Trophoblast cell (in vitro differentiated cells and primary cell): ENCODE measurements at regions not wholly inside any gene's neighbourhood (a gene's known extent, or its start where the extent isn't known, plus 50 kb on each side); places are given as distances from the start of the nearest gene placed in this dataset.

ENCODE experiments used
- DNase-seq, 2 donors: peaks; one replicate each; pipeline ENCODE4 v3.0.0-alpha.2; 2016
- H2AFZ ChIP-seq: 2 replicates; pipeline ENCODE4 v1.6.1; 2013; ENCODE audit warnings: low read length, moderate library complexity, mild to moderate bottlenecking; ENCODE audit not compliant: insufficient read depth, poor library complexity
- H2AK5ac ChIP-seq: 2 replicates; pipeline ENCODE4 v1.6.1; 2013; ENCODE audit warnings: mild to moderate bottlenecking, low read length
- H2BK120ac ChIP-seq: 2 replicates; pipeline ENCODE4 v1.6.1; 2013; ENCODE audit warnings: low read length, mild to moderate bottlenecking, moderate library complexity; ENCODE audit not compliant: insufficient read depth, poor library complexity
- H2BK12ac ChIP-seq: 2 replicates; pipeline ENCODE4 v1.6.1; 2013; ENCODE audit warnings: mild to moderate bottlenecking, low read length, moderate library complexity
- H2BK5ac ChIP-seq: 2 replicates; pipeline ENCODE4 v1.6.1; 2013; ENCODE audit warnings: low read length, low read depth, moderate library complexity, mild to moderate bottlenecking; ENCODE audit not compliant: poor library complexity
- H3K14ac ChIP-seq: 2 replicates; pipeline ENCODE4 v1.6.1; 2013; ENCODE audit warnings: mild to moderate bottlenecking, low read length
- H3K18ac ChIP-seq: 2 replicates; pipeline ENCODE4 v1.6.1; 2013; ENCODE audit warnings: mild to moderate bottlenecking, low read length
- H3K23ac ChIP-seq: 2 replicates; pipeline ENCODE4 v1.6.1; 2013; ENCODE audit warnings: low read length
- H3K27ac ChIP-seq: 2 replicates; pipeline ENCODE4 v1.5.1; 2013; ENCODE audit warnings: low read depth, mild to moderate bottlenecking, inconsistent platforms, low read length, moderate library complexity
- H3K27me3 ChIP-seq: 2 replicates; pipeline ENCODE4 v1.6.1; 2013; ENCODE audit warnings: inconsistent platforms, mild to moderate bottlenecking, low read length, moderate library complexity; ENCODE audit not compliant: insufficient read depth
- H3K36me3 ChIP-seq, 2 experiments: 1 replicate in 1 of 2; 2 replicates in 1 of 2; pipeline ENCODE4 v1.6.1; 2013; ENCODE audit warnings: low read length in 2 of 2, mild to moderate bottlenecking in 2 of 2, moderate library complexity in 1 of 2; ENCODE audit not compliant: insufficient read depth in 2 of 2, control insufficient read depth in 1 of 2
- H3K4ac ChIP-seq: 2 replicates; pipeline ENCODE4 v1.6.1; 2013; ENCODE audit warnings: low read depth, mild to moderate bottlenecking, low read length, moderate library complexity
- H3K4me1 ChIP-seq, 2 experiments: 1 replicate in 1 of 2; 2 replicates in 1 of 2; pipeline ENCODE4 v1.6.1; 2013; ENCODE audit warnings: low read length in 2 of 2, mild to moderate bottlenecking in 2 of 2, moderate library complexity in 1 of 2; ENCODE audit not compliant: insufficient read depth in 2 of 2, control insufficient read depth in 1 of 2
- H3K4me2 ChIP-seq: 2 replicates; pipeline ENCODE4 v1.6.1; 2013; ENCODE audit warnings: inconsistent platforms, mild to moderate bottlenecking, low read length, moderate library complexity
- H3K4me3 ChIP-seq: 2 replicates; pipeline ENCODE4 v1.5.1; 2013; ENCODE audit warnings: mild to moderate bottlenecking, low read depth, low read length, inconsistent platforms
- H3K79me1 ChIP-seq: one replicate; pipeline ENCODE4 v1.6.1; 2013; ENCODE audit warnings: low read length
- H3K79me2 ChIP-seq: 2 replicates; pipeline ENCODE4 v1.6.1; 2013; ENCODE audit warnings: low read length, mild to moderate bottlenecking; ENCODE audit not compliant: control insufficient read depth, insufficient read depth, poor library complexity
- H3K9ac ChIP-seq: 2 replicates; pipeline ENCODE4 v1.6.1; 2013; ENCODE audit warnings: mild to moderate bottlenecking, low read length
- H3K9me3 ChIP-seq: 2 replicates; pipeline ENCODE4 v1.6.1; 2013; ENCODE audit warnings: low read depth, mild to moderate bottlenecking, control low read depth, inconsistent platforms, low read length; ENCODE audit not compliant: insufficient read depth
- H4K12ac ChIP-seq: 2 replicates; pipeline ENCODE4 v1.6.1; 2013; ENCODE audit warnings: low read depth, mild to moderate bottlenecking, low read length, moderate library complexity
- H4K8ac ChIP-seq: 2 replicates; pipeline ENCODE4 v1.6.1; 2013; ENCODE audit warnings: low read depth, mild to moderate bottlenecking, low read length, moderate library complexity
- H4K91ac ChIP-seq: one replicate; pipeline ENCODE4 v1.6.1; 2013; ENCODE audit warnings: low read depth, mild to moderate bottlenecking, low read length, moderate library complexity
- WGBS: extraction: QIAGEN DNeasy Blood & Tissue Kit; methylation state at CpG from one replicate; pipeline ENCODE4 v1.1.7; 2013; ENCODE audit warnings: missing lambda C conversion rate; ENCODE audit not compliant: insufficient read length, insufficient coverage; ENCODE audit errors: extremely low coverage; 5-methylcytosine and 5-hydroxymethylcytosine counted together

GRCh38 chr2:150690870-150691269, 203.4 kb upstream of the RND3 start:
- Histone ChIP-seq H2BK12ac (no peak overlapping the region), H3K9ac (no peak overlapping the region), H3K79me2 (no peaks in the 10 kb centered on the region), H4K12ac (no peak overlapping the region), H3K27ac (no peak overlapping the region), H3K4me3 (no peak overlapping the region), H2BK5ac (no peak overlapping the region), H2AFZ (no peak overlapping the region), H2AK5ac (no peak overlapping the region), H2BK120ac (no peak overlapping the region), H3K9me3 (peaks cover 2% of the 10 kb centered on the region), H3K18ac (no peak overlapping the region), H3K4ac (no peak overlapping the region), H3K4me1 (no peaks in the 10 kb centered on the region), H4K91ac (no peak overlapping the region), H3K27me3 (no peaks in the 10 kb centered on the region), H3K4me2 (no peak overlapping the region), H3K23ac (no peak overlapping the region), H3K14ac (no peak overlapping the region), H3K79me1 (no peaks in the 10 kb centered on the region), H4K8ac (no peak overlapping the region), H3K36me3 (no peaks in the 10 kb centered on the region)
- DNase-seq, result no peak
- no CpG with 5 or more reads among the region's 1 CpG for WGBS

DNA sequence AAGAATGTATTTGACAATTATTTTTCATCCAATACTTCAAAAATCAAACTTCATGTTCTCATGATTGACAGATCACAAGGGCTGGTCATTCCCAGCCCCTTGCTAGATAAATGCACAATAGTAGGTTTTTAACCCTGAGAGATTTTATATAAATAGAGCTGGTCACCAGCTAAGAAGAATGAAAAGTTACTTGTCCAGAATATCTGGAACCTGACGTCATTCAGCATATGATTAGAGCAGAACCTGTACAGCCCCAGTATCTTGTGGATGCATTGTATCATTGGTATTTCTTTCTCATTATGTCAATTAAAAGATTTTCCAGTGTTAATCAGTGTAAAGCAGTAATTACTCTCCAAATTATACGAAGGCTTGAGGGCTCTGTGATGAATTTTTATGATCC, 202.8 kb upstream of the RND3 start:
- no peak overlapping the region for H4K91ac ChIP-seq
- H2BK120ac ChIP-seq, result no peak overlapping the region
- no peak overlapping the region for H3K9ac ChIP-seq
- H4K12ac ChIP-seq, result no peak overlapping the region
- no peak overlapping the region for H2AFZ ChIP-seq
- H3K18ac ChIP-seq, result no peak overlapping the region
- no peak overlapping the region for H2BK5ac ChIP-seq
- H3K36me3 ChIP-seq, result no peaks in the 10 kb centered on the region
- H3K4me3 ChIP-seq, result no peak overlapping the region
- no peaks in the 10 kb centered on the region for H3K79me2 ChIP-seq
- H3K14ac ChIP-seq, result no peak overlapping the region
- H3K4ac ChIP-seq, result no peak overlapping the region
- no peaks in the 10 kb centered on the region for H3K79me1 ChIP-seq
- H3K23ac ChIP-seq, result no peak overlapping the region
- H2AK5ac ChIP-seq, result no peak overlapping the region
- WGBS, result no CpG with 5 or more reads among the region's 2 CpGs
- H2BK12ac ChIP-seq, result no peak overlapping the region
- no peak overlapping the region for H3K4me2 ChIP-seq
- no peak overlapping the region for H4K8ac ChIP-seq
- H3K27me3 ChIP-seq, result no peaks in the 10 kb centered on the region
- H3K9me3 ChIP-seq, result peaks cover 2% of the 10 kb centered on the region
- DNase-seq, result peak in 1 of 2 donors; percentile 14
- H3K27ac ChIP-seq, result no peak overlapping the region
- H3K4me1 ChIP-seq, result no peaks in the 10 kb centered on the region

DNA sequence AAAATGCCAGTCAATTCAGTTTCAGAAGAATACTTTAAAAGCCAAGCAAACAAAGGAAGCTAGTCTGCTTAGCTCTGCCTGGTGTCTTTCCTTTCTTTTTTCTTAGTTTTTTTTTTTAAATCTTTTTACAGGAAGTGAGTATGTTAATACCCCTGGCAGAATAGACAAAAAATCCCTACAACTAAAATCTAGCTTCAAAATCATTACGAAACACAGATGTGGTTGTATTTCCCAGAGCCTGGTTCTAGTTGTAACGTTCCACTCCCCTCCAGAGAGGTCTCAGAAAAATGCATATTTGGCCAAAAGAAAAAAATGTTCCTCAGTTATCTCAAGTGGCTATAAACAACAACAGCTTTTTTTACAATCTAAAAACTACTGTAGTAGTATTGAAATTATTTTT, 202.1 kb upstream of the RND3 start:
- Histone ChIP-seq H3K27ac (no peak overlapping the region), H3K79me2 (no peaks in the 10 kb centered on the region), H3K27me3 (no peaks in the 10 kb centered on the region), H3K14ac (no peak overlapping the region), H3K9ac (no peak overlapping the region), H3K4me1 (no peaks in the 10 kb centered on the region), H3K9me3 (peaks cover 2% of the 10 kb centered on the region), H2BK5ac (no peak overlapping the region), H4K8ac (no peak overlapping the region), H3K79me1 (no peaks in the 10 kb centered on the region), H3K36me3 (no peaks in the 10 kb centered on the region), H4K91ac (no peak overlapping the region), H3K4me2 (no peak overlapping the region), H3K4me3 (no peak overlapping the region), H2AFZ (no peak overlapping the region), H3K4ac (no peak overlapping the region), H3K18ac (no peak overlapping the region), H2BK12ac (no peak overlapping the region), H3K23ac (no peak overlapping the region), H2BK120ac (no peak overlapping the region), H4K12ac (no peak overlapping the region), H2AK5ac (no peak overlapping the region)
- WGBS, result no CpG with 5 or more reads among the region's 2 CpGs
- no peak for DNase-seq

DNA sequence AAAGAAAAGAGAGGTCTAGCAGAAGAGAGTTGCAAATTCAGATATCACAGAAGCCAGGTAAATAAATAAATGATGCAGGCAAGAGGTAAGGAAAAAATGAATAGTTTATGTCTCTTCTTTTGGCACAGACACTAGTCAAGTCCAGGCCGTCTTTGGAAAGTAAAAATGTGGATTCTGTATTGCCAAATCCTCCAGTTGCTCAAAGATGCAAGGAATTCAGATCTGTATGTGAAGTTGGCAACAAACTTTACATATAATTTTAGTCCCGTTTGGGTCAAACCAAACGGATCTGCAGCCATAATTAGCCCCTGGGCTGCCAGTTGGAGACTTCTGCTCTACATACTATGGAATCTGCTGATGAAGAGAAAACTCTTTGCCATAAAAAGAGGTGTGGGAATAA, 200.5 kb upstream of the RND3 start:
- Histone ChIP-seq H4K8ac (no peak overlapping the region), H3K36me3 (no peaks in the 10 kb centered on the region), H3K14ac (no peak overlapping the region), H3K27me3 (no peaks in the 10 kb centered on the region), H3K4me1 (no peaks in the 10 kb centered on the region), H4K91ac (no peak overlapping the region), H3K9me3 (peaks cover 2% of the 10 kb centered on the region), H3K4ac (no peak overlapping the region), H3K9ac (no peak overlapping the region), H3K4me2 (no peak overlapping the region), H4K12ac (no peak overlapping the region), H2AK5ac (no peak overlapping the region), H3K79me1 (no peaks in the 10 kb centered on the region), H2AFZ (no peak overlapping the region), H3K23ac (no peak overlapping the region), H2BK120ac (no peak overlapping the region), H3K79me2 (no peaks in the 10 kb centered on the region), H3K27ac (no peak overlapping the region), H3K18ac (no peak overlapping the region), H3K4me3 (no peak overlapping the region), H2BK5ac (no peak overlapping the region), H2BK12ac (no peak overlapping the region)
- no CpG with 5 or more reads among the region's 3 CpGs for WGBS
- peak in 1 of 2 donors; percentile 39 for DNase-seq
